K562 (cell line): ENCODE measurements at regions not wholly inside any gene's neighbourhood (a gene's known extent, or its start where the extent isn't known, plus 50 kb on each side); places are given as distances from the start of the nearest gene placed in this dataset.

Experiments
- ATAC-seq: fragments of 200-7000 bp; cut with Tn5 transposase; 3 replicates; pipeline ENCODE4 v1.9.1; 2020; ENCODE audit warnings: moderate library complexity
- BruUV-seq: library from RNA; stranded (reverse); fragments of 400-500 nt; replicated peaks from 2 replicates; lab custom pipeline; 2021; lab: Mats Ljungman, UMichigan
- CTCF ChIA-PET: fragments of 300-600 bp; formaldehyde crosslinking; extraction: SDS; loops from one replicate; lab custom pipeline; 2021; ENCODE audit warnings: low intra/inter-chr PET ratio; lab: Yijun Ruan, JAX
- POLR2A ChIA-PET: fragments of 300-600, 350-650 bp; sonication (Branson Sonifier 250); formaldehyde crosslinking; extraction: SDS; loops from one replicate; lab custom pipeline; 2021; ENCODE audit warnings: antibody characterized with exemption, inconsistent platforms; lab: Yijun Ruan, JAX
- DNase-seq, 4 experiments: peaks; one replicate each; pipeline versions ENCODE4 v3.0.0 to v3.0.0-alpha.2; 2011 to 2018; ENCODE audit warnings: low spot score in 3 of 4, mixed read lengths in 3 of 4; ENCODE audit errors: extremely low read depth in 1 of 4
- FAIRE-seq: peaks from 2 replicates; lab custom pipeline; 2011; peaks lifted over from hg19 to GRCh38; lab: Jason Lieb, UNC
- H2AFZ ChIP-seq: 2 replicates; pipeline ENCODE4 v1.6.0; 2011; ENCODE audit warnings: low read depth, low read length, control low read depth, inconsistent platforms
- H3K27ac ChIP-seq: fragments of 200-600 bp; 3 replicates; pipeline ENCODE4 v1.8.0; 2011; ENCODE audit warnings: low read depth, mild to moderate bottlenecking, control low read depth, inconsistent platforms, low read length, moderate library complexity, mixed read lengths; ENCODE audit errors: extremely low read depth
- H3K27me3 ChIP-seq, 2 experiments: fragments of 300-600 bp in 1 of 2; 2 replicates in 1 of 2; 3 replicates in 1 of 2; pipeline versions ENCODE4 v1.6.0 to v1.8.0; 2011; ENCODE audit warnings: inconsistent platforms in 2 of 2, low read length in 2 of 2, mild to moderate bottlenecking in 1 of 2, mixed read lengths in 1 of 2, moderate library complexity in 1 of 2; ENCODE audit not compliant: control insufficient read depth in 2 of 2, insufficient read depth in 2 of 2
- H3K36me3 ChIP-seq: fragments of 300-600 bp; 3 replicates; pipeline ENCODE4 v1.8.0; 2011; ENCODE audit warnings: mild to moderate bottlenecking, low read length, inconsistent platforms; ENCODE audit not compliant: control insufficient read depth, insufficient read depth
- H3K4me1 ChIP-seq, 2 experiments: fragments of 200-600 bp in 1 of 2; replicated peaks in 1 of 2; 2 replicates in 1 of 2; 3 replicates in 1 of 2; pipeline versions ENCODE4 v1.5.1 to v1.8.0; 2011; ENCODE audit warnings: inconsistent platforms in 2 of 2, low read length in 2 of 2, mild to moderate bottlenecking in 1 of 2, mixed read lengths in 1 of 2, moderate library complexity in 1 of 2; ENCODE audit not compliant: control insufficient read depth in 2 of 2, insufficient read depth in 2 of 2
- H3K4me2 ChIP-seq: 2 replicates; pipeline ENCODE4 v1.6.1; 2011; ENCODE audit warnings: low read length, control low read depth, inconsistent platforms, mixed read lengths; ENCODE audit not compliant: insufficient read depth
- H3K4me3 ChIP-seq: fragments of 200-600 bp; sonication (generic), shearing (Covaris generic); 2 replicates; pipeline ENCODE4 v1.5.1; 2016; ENCODE audit warnings: control low read depth, inconsistent platforms
- H3K79me2 ChIP-seq: fragments of 200-600 bp; 3 replicates; pipeline ENCODE4 v1.8.0; 2011; ENCODE audit warnings: low read length, inconsistent platforms; ENCODE audit not compliant: control insufficient read depth, insufficient read depth
- H3K9ac ChIP-seq, 2 experiments: 2 replicates each; pipeline versions ENCODE4 v1.6.0 to v1.6.1; 2011; ENCODE audit warnings: low read depth in 2 of 2, low read length in 2 of 2, control low read depth in 1 of 2, inconsistent platforms in 1 of 2, mild to moderate bottlenecking in 1 of 2, mixed read lengths in 1 of 2; ENCODE audit not compliant: insufficient read depth in 1 of 2
- H3K9me1 ChIP-seq: one replicate; pipeline ENCODE4 v1.6.0; 2011; ENCODE audit warnings: inconsistent platforms, mild to moderate bottlenecking, low read length, moderate library complexity; ENCODE audit not compliant: control insufficient read depth, insufficient read depth
- H3K9me3 ChIP-seq: replicated peaks from 2 replicates; pipeline ENCODE4 v1.5.1; 2011; ENCODE audit warnings: low read depth, low read length, inconsistent platforms; ENCODE audit not compliant: control insufficient read depth, insufficient read depth
- H4K20me1 ChIP-seq: replicated peaks from 2 replicates; pipeline ENCODE4 v1.6.1; 2011; ENCODE audit warnings: low read length, inconsistent platforms, mixed read lengths; ENCODE audit not compliant: control insufficient read depth, insufficient read depth
- BRCA1 ChIP-seq, 2 experiments: fragments of 450-650 bp in 1 of 2; sonication (generic) in 1 of 2; formaldehyde crosslinking in 1 of 2; IDR thresholded peaks; 2 replicates each; pipeline versions ENCODE4 v1.5.0 to v1.6.1; 2017 to 2020; ENCODE audit warnings: mild to moderate bottlenecking in 1 of 2, missing genetic modification reagents in 1 of 2
- CBX2 ChIP-seq: fragments of 200-600 bp; sonication (generic); IDR thresholded peaks from one replicate; pipeline ENCODE4 v1.6.1; 2012; ENCODE audit warnings: mild to moderate bottlenecking, low read length, inconsistent platforms; ENCODE audit not compliant: insufficient read depth, poor library complexity, severe bottlenecking
- NR2C1 ChIP-seq, 2 experiments: fragments of 450-650 bp; IDR thresholded peaks; 2 replicates each; pipeline ENCODE4 v1.6.1; 2017; ENCODE audit warnings: mild to moderate bottlenecking in 2 of 2, antibody characterized with exemption in 1 of 2, inconsistent platforms in 1 of 2, missing compliant biosample characterization in 1 of 2, missing genetic modification characterization in 1 of 2
- NR3C1 ChIP-seq: sonication (generic); formaldehyde crosslinking; IDR thresholded peaks from 2 replicates; pipeline ENCODE4 v1.8.1; 2022; ENCODE audit warnings: missing genetic modification reagents
- RBM25 ChIP-seq: fragments of 200-400 bp; formaldehyde crosslinking; IDR thresholded peaks from 2 replicates; pipeline ENCODE4 v1.6.1; 2018; ENCODE audit warnings: low read length, low read depth, moderate library complexity; ENCODE audit not compliant: severe bottlenecking
- ZNF121 ChIP-seq: sonication (generic); formaldehyde crosslinking; conservative IDR thresholded peaks from 2 replicates; pipeline ENCODE4 v1.8.0; 2022; ENCODE audit warnings: missing genetic modification reagents
- ZNF384 ChIP-seq: IDR thresholded peaks from 2 replicates; pipeline ENCODE4 v1.6.1; 2012; ENCODE audit warnings: low read depth, low read length, improper control_type of control experiment
- WGBS: fragments of 100-300 bp; shearing (Covaris generic); methylation state at CpG from one replicate; pipeline ENCODE4 v1.1.6; 2016; ENCODE audit warnings: low coverage, mixed read lengths; ENCODE audit not compliant: insufficient coverage; ENCODE audit errors: missing lambda C conversion rate; 5-methylcytosine and 5-hydroxymethylcytosine counted together
- in situ Hi-C: fragments of 300-500 bp; cut with MboI; formaldehyde crosslinking; loops from 4 replicates; pipeline ENCODE4 v1.15.0; 2018; ENCODE audit warnings: inconsistent platforms, mixed read lengths
- intact Hi-C: fragments of 100-400 bp; cut with micrococcal nuclease; formaldehyde crosslinking; loops from 2 replicates; pipeline ENCODE4 v1.14.2; 2022
- TF ChIP-seq, protein P1 (sequence below): fragments of 450-650 bp; IDR thresholded peaks from 2 replicates; pipeline ENCODE4 v1.6.1; 2016; ENCODE audit warnings: mild to moderate bottlenecking, moderate library complexity

DNA sequence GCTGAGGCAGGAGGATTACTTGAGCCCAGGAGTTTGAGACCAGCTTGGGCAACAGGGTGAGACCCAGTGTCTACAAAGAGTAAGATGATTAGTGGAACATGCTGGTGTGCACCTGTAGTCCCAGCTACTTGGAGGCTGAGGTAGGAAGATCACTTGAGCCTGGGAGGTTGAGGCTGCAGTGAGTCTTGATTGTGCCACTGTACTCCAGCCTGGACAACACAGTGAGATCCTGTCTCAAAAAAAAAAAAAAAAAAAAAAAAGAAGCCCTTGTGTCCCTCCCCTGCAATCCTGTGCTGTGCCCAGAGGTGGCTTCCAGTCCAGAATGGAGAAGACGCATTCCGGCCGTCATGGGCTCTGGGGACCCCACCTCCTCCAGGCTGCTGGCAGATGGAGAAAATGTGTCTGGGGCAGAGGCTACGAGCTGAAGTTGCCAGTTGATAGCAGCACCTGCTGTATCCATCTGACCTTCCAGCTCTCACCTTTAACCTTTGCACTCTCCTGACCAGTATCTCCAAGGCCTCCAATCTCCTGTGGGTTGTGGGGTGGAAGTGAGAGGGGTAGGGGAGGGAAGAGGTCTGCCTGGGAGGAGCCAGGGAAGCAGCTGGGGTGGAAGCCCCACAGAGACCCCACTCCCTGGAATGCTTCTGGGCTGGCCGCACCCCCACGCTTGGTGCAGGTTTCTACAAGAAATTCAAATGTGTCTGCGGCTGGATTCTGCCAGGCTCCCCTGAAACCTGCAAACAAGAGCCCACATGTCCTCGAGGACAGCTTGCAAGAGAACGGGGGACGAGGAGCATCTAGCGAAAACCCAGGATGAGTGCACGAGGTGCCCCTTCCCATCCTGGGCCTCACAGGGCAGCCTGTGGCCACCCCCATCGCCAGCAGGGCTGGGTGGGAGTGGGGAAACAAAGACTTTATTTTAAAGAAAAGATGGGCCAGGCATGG, 148.3 kb upstream of the IER5L start:
- H3K9ac ChIP-seq = no peak overlapping the region
- peaks cover under 1 to 8% of the 10 kb centered on the region in 2 experiments; a peak in 3 of 5 replicates for H3K4me1 ChIP-seq
- H2AFZ ChIP-seq = no peak overlapping the region
- H3K9me1 ChIP-seq = no peaks in the 10 kb centered on the region
- ChIA-PET CTCF (no interaction called here), POLR2A (interaction anchor here (0.6 kb wide), 2 partner anchors 97 to 107 kb away, joined by 3 to 4 read pairs; no protein-coding TSS in a partner anchor)
- in situ Hi-C loops (loop anchor here (25.0 kb wide), 1 partner anchor 286 kb away; the partner anchor contains the start of gene C9orf50), intact Hi-C loops (no loop called here)
- no peak overlapping the region for H3K4me3 ChIP-seq
- no peaks in the 10 kb centered on the region for H4K20me1 ChIP-seq
- no peak for ATAC-seq
- H3K4me2 ChIP-seq = no peak overlapping the region
- H3K36me3 ChIP-seq = no peaks in the 10 kb centered on the region
- WGBS = 45% methylated on average over 13 of the region's 13 CpGs
- FAIRE-seq = no peak
- no peak overlapping the region for H3K27ac ChIP-seq
- no TSS peak for BruUV-seq
- 0 out of 2 replicates have a peak, but pooled peaks cover 10% of the 10 kb centered on the region for H3K9me3 ChIP-seq
- no peaks in the 10 kb centered on the region for H3K79me2 ChIP-seq
- no peaks in the 10 kb centered on the region for H3K27me3 ChIP-seq
- DNase-seq = no peak
- peak; percentile 83 for TF ChIP-seq NR2C1 (IDR thresholded peaks at IDR 0.05)
- peak; percentile 82 for TF ChIP-seq NR2C1 (tag; IDR thresholded peaks at IDR 0.05)
- peak; percentile 98 for TF ChIP-seq ZNF121
- no peak for TF ChIP-seq CBX2
- peak; percentile 76 for TF ChIP-seq ZNF384
- TF ChIP-seq NR3C1 (CRISPR knock-in tag) = no peak
- TF ChIP-seq, protein P1, sequence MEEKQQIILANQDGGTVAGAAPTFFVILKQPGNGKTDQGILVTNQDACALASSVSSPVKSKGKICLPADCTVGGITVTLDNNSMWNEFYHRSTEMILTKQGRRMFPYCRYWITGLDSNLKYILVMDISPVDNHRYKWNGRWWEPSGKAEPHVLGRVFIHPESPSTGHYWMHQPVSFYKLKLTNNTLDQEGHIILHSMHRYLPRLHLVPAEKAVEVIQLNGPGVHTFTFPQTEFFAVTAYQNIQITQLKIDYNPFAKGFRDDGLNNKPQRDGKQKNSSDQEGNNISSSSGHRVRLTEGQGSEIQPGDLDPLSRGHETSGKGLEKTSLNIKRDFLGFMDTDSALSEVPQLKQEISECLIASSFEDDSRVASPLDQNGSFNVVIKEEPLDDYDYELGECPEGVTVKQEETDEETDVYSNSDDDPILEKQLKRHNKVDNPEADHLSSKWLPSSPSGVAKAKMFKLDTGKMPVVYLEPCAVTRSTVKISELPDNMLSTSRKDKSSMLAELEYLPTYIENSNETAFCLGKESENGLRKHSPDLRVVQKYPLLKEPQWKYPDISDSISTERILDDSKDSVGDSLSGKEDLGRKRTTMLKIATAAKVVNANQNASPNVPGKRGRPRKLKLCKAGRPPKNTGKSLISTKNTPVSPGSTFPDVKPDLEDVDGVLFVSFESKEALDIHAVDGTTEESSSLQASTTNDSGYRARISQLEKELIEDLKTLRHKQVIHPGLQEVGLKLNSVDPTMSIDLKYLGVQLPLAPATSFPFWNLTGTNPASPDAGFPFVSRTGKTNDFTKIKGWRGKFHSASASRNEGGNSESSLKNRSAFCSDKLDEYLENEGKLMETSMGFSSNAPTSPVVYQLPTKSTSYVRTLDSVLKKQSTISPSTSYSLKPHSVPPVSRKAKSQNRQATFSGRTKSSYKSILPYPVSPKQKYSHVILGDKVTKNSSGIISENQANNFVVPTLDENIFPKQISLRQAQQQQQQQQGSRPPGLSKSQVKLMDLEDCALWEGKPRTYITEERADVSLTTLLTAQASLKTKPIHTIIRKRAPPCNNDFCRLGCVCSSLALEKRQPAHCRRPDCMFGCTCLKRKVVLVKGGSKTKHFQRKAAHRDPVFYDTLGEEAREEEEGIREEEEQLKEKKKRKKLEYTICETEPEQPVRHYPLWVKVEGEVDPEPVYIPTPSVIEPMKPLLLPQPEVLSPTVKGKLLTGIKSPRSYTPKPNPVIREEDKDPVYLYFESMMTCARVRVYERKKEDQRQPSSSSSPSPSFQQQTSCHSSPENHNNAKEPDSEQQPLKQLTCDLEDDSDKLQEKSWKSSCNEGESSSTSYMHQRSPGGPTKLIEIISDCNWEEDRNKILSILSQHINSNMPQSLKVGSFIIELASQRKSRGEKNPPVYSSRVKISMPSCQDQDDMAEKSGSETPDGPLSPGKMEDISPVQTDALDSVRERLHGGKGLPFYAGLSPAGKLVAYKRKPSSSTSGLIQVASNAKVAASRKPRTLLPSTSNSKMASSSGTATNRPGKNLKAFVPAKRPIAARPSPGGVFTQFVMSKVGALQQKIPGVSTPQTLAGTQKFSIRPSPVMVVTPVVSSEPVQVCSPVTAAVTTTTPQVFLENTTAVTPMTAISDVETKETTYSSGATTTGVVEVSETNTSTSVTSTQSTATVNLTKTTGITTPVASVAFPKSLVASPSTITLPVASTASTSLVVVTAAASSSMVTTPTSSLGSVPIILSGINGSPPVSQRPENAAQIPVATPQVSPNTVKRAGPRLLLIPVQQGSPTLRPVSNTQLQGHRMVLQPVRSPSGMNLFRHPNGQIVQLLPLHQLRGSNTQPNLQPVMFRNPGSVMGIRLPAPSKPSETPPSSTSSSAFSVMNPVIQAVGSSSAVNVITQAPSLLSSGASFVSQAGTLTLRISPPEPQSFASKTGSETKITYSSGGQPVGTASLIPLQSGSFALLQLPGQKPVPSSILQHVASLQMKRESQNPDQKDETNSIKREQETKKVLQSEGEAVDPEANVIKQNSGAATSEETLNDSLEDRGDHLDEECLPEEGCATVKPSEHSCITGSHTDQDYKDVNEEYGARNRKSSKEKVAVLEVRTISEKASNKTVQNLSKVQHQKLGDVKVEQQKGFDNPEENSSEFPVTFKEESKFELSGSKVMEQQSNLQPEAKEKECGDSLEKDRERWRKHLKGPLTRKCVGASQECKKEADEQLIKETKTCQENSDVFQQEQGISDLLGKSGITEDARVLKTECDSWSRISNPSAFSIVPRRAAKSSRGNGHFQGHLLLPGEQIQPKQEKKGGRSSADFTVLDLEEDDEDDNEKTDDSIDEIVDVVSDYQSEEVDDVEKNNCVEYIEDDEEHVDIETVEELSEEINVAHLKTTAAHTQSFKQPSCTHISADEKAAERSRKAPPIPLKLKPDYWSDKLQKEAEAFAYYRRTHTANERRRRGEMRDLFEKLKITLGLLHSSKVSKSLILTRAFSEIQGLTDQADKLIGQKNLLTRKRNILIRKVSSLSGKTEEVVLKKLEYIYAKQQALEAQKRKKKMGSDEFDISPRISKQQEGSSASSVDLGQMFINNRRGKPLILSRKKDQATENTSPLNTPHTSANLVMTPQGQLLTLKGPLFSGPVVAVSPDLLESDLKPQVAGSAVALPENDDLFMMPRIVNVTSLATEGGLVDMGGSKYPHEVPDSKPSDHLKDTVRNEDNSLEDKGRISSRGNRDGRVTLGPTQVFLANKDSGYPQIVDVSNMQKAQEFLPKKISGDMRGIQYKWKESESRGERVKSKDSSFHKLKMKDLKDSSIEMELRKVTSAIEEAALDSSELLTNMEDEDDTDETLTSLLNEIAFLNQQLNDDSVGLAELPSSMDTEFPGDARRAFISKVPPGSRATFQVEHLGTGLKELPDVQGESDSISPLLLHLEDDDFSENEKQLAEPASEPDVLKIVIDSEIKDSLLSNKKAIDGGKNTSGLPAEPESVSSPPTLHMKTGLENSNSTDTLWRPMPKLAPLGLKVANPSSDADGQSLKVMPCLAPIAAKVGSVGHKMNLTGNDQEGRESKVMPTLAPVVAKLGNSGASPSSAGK = no peak
- peak; percentile 17 for TF ChIP-seq RBM25
- no peak for TF ChIP-seq BRCA1 (IDR thresholded peaks at IDR 0.05)
- no peak for TF ChIP-seq BRCA1 (CRISPR knock-in tag; IDR thresholded peaks at IDR 0.05)
